ENCODE measurements at regions not wholly inside any gene's neighbourhood (a gene's known extent, or its start where the extent isn't known, plus 50 kb on each side); places are given as distances from the start of the nearest gene placed in this dataset.
"Not testable (repeated sequence)": the region's sequence is repeated elsewhere in the genome, so short reads cannot be mapped to it uniquely, and the experiment has no call there.

DNA sequence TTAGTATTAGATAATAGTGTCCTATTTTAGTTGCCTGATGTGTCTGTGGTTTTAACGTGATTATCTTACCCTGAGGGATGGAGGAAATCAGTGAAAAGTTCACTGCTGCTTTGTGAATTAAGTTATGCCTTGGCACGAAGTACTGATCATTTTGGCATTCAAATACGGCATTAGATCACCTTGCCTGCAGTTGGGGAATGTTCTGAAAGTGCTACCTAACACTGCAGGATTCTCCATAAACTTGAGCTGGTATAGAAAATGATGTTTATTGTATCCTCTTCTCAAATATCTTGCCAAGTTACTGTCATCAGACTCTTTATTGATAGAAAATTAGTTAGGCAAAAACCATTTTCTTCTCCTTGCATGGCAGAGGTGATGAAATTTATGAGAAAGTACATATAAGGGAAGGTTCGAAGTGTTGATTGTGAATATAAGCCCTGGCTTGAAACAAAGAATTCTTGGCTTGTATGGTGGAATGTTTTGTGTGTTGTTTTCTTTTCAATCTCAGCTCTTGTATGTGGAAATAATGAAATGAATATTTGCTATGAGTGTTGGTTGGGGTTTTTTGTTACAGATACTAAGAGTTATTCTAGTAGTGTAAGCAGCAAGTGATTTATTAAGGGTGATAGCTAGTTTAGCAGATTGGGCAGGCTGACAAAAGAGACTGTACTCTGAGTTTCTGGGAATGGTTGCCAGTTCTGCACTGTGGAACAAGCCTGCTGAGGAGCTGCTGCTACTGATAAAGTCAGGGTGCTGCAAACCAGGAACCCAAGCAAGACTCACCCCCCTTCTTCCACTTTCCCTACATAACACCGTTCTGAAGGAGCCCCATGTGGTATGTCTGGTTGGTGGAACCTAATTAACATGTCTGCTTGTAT, 448.3 kb downstream of the PCNX1 start:
- Mint-ChIP-seq H3K36me3 (ENCODE audit: low read depth) (peaks cover 7% of the 10 kb centered on the region), H3K4me3 (ENCODE audit: unreplicated experiment) (peak overlapping the region; percentile 50), H3K27ac (ENCODE audit: unreplicated experiment) (peak overlapping the region; percentile 91), H3K9me3 (ENCODE audit: low read depth) (no peaks in the 10 kb centered on the region), H3K4me1 (ENCODE audit: low read depth) (peaks cover 65% of the 10 kb centered on the region), H3K27me3 (ENCODE audit: low read depth) (no peaks in the 10 kb centered on the region)
- DNase-seq (ENCODE audit: low spot score), result no peak
- TF ChIP-seq, protein P1, sequence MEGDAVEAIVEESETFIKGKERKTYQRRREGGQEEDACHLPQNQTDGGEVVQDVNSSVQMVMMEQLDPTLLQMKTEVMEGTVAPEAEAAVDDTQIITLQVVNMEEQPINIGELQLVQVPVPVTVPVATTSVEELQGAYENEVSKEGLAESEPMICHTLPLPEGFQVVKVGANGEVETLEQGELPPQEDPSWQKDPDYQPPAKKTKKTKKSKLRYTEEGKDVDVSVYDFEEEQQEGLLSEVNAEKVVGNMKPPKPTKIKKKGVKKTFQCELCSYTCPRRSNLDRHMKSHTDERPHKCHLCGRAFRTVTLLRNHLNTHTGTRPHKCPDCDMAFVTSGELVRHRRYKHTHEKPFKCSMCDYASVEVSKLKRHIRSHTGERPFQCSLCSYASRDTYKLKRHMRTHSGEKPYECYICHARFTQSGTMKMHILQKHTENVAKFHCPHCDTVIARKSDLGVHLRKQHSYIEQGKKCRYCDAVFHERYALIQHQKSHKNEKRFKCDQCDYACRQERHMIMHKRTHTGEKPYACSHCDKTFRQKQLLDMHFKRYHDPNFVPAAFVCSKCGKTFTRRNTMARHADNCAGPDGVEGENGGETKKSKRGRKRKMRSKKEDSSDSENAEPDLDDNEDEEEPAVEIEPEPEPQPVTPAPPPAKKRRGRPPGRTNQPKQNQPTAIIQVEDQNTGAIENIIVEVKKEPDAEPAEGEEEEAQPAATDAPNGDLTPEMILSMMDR (IDR thresholded peaks at IDR 0.05), result no peak

DNA sequence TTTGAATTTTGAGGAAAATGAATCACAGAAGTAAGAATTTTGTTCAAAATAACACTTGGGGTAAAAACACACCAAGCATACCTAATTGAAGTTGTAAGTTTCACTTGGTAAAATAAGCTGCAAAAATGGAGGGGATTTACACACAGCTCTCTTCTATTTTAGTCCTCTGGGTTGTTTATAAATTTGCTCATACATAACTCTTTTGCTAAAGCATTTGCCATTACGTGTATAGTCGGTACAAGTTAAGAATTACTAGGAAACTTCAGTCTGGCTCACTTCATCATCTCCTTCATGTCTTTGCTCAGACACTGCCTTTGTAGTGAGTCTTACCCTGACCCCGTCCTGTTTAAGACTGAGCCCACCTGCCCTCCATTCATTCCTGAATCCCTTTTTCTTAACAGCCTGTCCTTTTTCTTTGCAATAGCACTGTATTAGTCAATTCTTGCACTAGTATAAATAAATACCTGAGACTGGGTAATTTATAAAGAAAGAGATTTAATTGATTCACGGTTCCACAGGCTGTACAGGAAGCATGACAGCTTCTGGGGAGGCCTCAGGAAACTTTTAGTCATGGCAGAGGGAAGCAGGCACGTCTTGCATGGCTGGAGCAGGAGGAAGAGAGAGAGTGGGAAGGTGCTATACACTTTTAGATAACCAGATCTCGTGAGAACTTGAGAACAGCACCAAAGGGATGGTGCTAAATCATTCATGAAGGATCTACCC, 451.1 kb downstream of the PCNX1 start:
- peaks cover 82% of the 10 kb centered on the region for H3K4me1 Mint-ChIP-seq (ENCODE audit: low read depth)
- TF ChIP-seq, protein P1 (IDR thresholded peaks at IDR 0.05), result no peak
- peaks cover 3% of the 10 kb centered on the region for H3K36me3 Mint-ChIP-seq (ENCODE audit: low read depth)
- H3K27ac Mint-ChIP-seq (ENCODE audit: unreplicated experiment), result peak overlapping the region; percentile 59
- no peak overlapping the region for H3K4me3 Mint-ChIP-seq (ENCODE audit: unreplicated experiment)
- DNase-seq (ENCODE audit: low spot score), result no peak
- no peaks in the 10 kb centered on the region for H3K27me3 Mint-ChIP-seq (ENCODE audit: low read depth)
- no peaks in the 10 kb centered on the region for H3K9me3 Mint-ChIP-seq (ENCODE audit: low read depth)

- not testable (repeated sequence) for H3K9me3 Mint-ChIP-seq (ENCODE audit: low read depth); H3K4me3 Mint-ChIP-seq (ENCODE audit: unreplicated experiment); H3K36me3 Mint-ChIP-seq (ENCODE audit: low read depth); DNase-seq (ENCODE audit: low spot score); H3K27me3 Mint-ChIP-seq (ENCODE audit: low read depth)
- peaks cover 85% of the 10 kb centered on the region for H3K4me1 Mint-ChIP-seq (ENCODE audit: low read depth)
- H3K27ac Mint-ChIP-seq (ENCODE audit: unreplicated experiment), result peak overlapping the region; percentile 52
Measured at GRCh38 chr14:71358932-71359421, 451.7 kb downstream of the PCNX1 start.

DNA sequence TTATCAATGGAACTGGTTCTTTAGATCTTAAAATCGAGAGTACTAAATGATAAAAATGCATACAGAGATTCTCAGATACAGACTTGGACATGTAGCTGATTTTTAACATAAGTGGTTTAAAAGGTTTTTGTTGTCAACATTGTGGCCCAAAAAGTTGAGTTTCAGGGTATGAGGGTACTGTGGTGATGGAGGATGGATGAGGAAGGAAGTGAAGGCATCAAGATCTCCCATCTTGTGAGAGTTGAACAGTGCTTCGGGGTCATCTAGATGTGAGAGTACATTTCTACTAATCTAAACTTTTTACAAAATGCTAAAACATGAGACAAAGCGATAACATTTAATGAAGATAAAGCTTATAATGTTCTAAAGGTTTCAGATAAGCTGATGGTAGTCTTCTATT, 452.6 kb downstream of the PCNX1 start:
- TF ChIP-seq, protein P1 (IDR thresholded peaks at IDR 0.05), result no peak
- no peak overlapping the region for H3K27ac Mint-ChIP-seq (ENCODE audit: unreplicated experiment)
- no peak overlapping the region for H3K4me3 Mint-ChIP-seq (ENCODE audit: unreplicated experiment)
- no peak for DNase-seq (ENCODE audit: low spot score)
- no peaks in the 10 kb centered on the region for H3K9me3 Mint-ChIP-seq (ENCODE audit: low read depth)
- H3K4me1 Mint-ChIP-seq (ENCODE audit: low read depth), result peaks cover 90% of the 10 kb centered on the region
- no peaks in the 10 kb centered on the region for H3K27me3 Mint-ChIP-seq (ENCODE audit: low read depth)
- peaks cover 2% of the 10 kb centered on the region for H3K36me3 Mint-ChIP-seq (ENCODE audit: low read depth)

DNA sequence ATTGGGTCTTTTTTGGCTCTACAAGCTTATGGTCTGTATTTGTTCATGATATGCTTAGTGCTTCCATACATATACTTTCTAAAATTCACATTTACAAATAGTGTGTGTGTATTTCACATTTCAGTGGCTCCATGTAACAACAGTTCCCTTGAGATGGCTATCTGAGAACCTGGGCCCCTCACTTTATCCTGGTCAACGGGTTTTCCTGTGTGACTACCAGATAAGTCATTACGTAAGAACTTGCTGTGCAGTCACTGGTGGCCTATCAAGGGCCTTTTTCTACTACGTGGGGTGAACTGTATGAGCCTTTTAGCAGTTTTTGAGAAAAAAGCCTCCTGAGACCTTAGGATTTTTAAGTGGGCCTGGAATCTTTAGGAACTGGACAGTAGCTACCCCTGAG, 454.1 kb downstream of the PCNX1 start:
- Mint-ChIP-seq H3K4me3 (ENCODE audit: unreplicated experiment) (no peak overlapping the region), H3K4me1 (ENCODE audit: low read depth) (peaks cover 88% of the 10 kb centered on the region), H3K27me3 (ENCODE audit: low read depth) (no peaks in the 10 kb centered on the region), H3K9me3 (ENCODE audit: low read depth) (peaks cover 2% of the 10 kb centered on the region), H3K27ac (ENCODE audit: unreplicated experiment) (no peak overlapping the region), H3K36me3 (ENCODE audit: low read depth) (peaks cover 2% of the 10 kb centered on the region)
- TF ChIP-seq, protein P1 (IDR thresholded peaks at IDR 0.05), result no peak
- no peak for DNase-seq (ENCODE audit: low spot score)
